T-helper 1 cell treated with Interleukin-12 subunit alpha and Interleukin-12 subunit beta and Interleukin-4 antibody, amounts not matched to agents 30 μg/mL and 1 μg/mL, for 36 hours (primary cell): ENCODE measurements at regions not wholly inside any gene's neighbourhood (a gene's known extent, or its start where the extent isn't known, plus 50 kb on each side); places are given as distances from the start of the nearest gene placed in this dataset.
"Not testable (repeated sequence)": the region's sequence is repeated elsewhere in the genome, so short reads cannot be mapped to it uniquely, and the experiment has no call there.

ENCODE experiments used
- H3K27ac Mint-ChIP-seq: one replicate; pipeline ENCODE4 v1.8.0; 2021; ENCODE audit warnings: mild to moderate bottlenecking, mixed read lengths
- H3K27me3 Mint-ChIP-seq: one replicate; pipeline ENCODE4 v1.8.0; 2021; ENCODE audit warnings: low read depth, mixed read lengths
- H3K36me3 Mint-ChIP-seq: one replicate; pipeline ENCODE4 v1.8.0; 2021; ENCODE audit warnings: low read depth, mixed read lengths
- H3K4me1 Mint-ChIP-seq: one replicate; pipeline ENCODE4 v1.8.0; 2021; ENCODE audit warnings: low read depth, mixed read lengths
- H3K4me3 Mint-ChIP-seq: one replicate; pipeline ENCODE4 v1.8.0; 2021; ENCODE audit warnings: mild to moderate bottlenecking, moderate library complexity, mixed read lengths
- H3K9me3 Mint-ChIP-seq: one replicate; pipeline ENCODE4 v1.8.0; 2021; ENCODE audit warnings: mixed read lengths

DNA sequence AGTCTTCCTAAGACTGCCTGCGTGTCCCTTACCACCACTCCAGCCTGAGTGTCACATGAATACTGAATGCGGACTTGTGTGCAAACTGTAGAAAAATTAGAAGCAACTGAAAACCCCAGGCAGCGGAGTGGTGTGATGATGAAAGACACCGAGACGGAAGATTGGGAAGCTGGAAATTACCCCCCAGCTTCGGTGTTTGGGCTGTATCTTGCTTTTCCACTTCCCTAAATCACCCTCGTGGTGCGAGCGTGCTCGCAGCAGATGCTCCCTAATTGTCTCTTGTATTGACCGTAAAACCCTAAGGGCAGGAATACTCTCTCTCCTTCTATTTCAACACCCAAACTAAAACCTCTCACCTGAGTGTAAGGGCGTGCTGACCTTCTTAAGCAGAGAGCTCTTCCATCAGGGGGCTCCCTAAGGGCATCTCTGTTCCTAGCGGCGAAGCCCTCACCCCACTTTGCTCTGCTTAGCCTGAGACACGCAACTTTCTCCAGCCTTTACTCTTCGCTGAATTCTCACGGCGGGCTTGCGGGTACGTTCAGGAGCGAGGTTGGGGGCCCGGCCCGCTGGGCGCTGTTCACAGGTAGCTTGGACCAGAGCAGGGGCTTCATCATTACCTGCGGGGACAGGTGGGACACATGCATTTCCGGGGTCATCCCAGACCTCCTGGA is 62.4 kb downstream of the CRYBB2 start:
- Mint-ChIP-seq H3K9me3 (no peaks in the 10 kb centered on the region), H3K36me3 (no peaks in the 10 kb centered on the region), H3K27me3 (peaks cover 65% of the 10 kb centered on the region), H3K27ac (no peak overlapping the region), H3K4me3 (no peak overlapping the region), H3K4me1 (peaks cover 2% of the 10 kb centered on the region)

DNA sequence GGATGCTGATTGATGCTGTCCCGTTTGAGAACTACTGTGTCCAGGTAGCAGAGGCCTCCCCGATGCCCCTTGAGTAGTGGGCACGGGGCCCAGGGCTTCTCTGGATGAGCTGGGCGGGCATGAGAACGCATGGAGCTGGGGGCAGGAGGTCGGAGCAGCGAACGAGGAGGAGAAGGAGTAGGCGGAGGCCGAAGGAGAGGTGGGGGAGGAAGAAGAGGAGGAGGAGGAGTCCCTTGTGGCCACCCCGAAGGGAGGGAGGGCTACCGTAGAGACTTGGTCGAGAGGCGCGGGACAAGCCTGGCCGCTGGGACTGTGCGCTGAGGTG is 62.9 kb downstream of the CRYBB2 start:
- H3K27ac Mint-ChIP-seq = no peak overlapping the region
- H3K9me3 Mint-ChIP-seq = no peaks in the 10 kb centered on the region
- H3K36me3 Mint-ChIP-seq = no peaks in the 10 kb centered on the region
- H3K4me1 Mint-ChIP-seq = peaks cover 2% of the 10 kb centered on the region
- H3K4me3 Mint-ChIP-seq = no peak overlapping the region
- peaks cover 67% of the 10 kb centered on the region for H3K27me3 Mint-ChIP-seq

DNA sequence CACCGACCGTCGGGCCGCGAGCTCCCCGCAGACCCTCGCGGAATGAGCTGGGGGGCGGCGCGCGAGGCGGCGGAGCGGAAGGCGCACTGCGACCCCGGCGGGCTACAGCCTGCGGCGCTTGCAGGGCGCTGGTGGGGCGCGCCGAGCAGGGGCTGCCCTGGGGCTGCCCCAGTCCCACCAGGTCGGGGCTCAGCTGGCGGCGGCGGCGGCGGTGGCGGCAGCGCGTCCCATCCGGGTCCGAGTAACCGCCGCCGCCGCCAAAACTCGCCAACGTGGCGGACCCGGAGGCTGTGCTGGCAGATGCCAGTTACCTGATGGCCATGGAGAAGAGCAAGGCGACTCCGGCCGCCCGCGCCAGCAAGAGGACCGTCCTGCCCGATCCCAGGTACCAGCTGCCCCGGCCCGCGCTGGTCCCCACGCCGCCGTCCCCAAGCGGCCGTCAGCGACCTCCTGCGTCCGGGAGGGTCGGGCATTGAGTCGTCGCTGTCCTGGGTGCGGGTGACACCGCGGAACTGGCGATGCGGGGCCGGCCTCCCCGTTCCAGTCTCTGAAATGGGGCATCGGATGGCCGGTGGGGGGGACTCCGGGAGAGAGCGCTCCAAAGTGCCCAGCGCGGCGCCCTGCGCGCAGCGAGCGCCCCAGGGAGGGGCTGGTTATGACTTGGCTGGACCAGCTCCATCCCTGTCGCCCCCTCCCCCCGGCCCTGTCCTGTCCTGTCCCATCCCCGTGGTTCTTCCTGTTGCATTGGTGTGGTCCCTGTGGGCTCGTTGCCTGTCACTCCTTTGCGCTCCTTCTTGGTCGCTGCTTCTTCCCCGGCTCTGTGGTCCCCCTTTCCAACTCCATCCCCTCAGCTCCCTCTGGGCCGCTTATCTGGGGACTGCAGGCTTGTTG is 63.5 kb downstream of the CRYBB2 start:
- Mint-ChIP-seq H3K4me1 (peaks cover 2% of the 10 kb centered on the region), H3K9me3 (no peaks in the 10 kb centered on the region), H3K36me3 (no peaks in the 10 kb centered on the region), H3K27ac (no peak overlapping the region), H3K27me3 (peaks cover 67% of the 10 kb centered on the region), H3K4me3 (no peak overlapping the region)

DNA sequence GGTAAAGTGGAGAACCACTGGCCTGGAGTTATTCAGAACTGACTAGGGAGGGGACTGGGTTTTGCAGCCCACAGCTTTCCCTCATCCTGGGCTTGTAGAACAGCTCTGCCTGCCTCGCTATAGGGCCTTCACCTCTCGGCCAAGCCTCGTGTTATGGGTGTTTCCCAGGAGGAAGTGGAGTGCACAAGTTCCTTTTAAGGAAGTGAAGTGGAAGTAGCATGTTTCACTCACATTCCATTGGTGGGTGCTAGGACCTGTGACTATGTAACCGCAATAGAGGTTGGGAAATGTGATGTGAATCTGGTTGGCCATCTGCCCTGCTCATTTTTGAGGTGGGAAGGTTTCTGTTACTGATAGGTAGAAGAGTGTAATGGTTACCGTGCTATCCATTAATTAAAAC is 69.0 kb downstream of the CRYBB2 start:
- not testable (repeated sequence) for H3K27ac Mint-ChIP-seq, H3K36me3 Mint-ChIP-seq, H3K9me3 Mint-ChIP-seq, H3K4me3 Mint-ChIP-seq, H3K4me1 Mint-ChIP-seq
- H3K27me3 Mint-ChIP-seq = peaks cover 33% of the 10 kb centered on the region

DNA sequence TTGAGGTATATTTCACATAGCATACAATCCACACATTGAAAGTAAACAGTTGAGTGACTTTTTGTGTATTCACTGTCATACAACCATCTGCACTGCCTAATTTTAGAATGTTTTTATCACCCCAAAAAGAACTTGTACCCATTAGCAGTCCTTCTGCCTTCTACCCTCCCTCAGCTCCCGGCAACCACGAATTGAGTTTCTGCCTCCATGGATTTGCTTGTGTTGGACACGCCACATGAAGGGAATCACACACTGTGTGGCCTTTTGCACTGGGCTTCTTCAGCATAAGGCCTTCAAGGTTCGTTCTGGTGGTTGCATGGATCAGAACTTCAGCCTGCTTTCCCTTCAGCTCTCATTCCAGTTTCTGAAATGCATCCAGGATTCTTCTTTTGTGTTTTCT is 82.5 kb downstream of the CRYBB2 start:
- H3K4me3 Mint-ChIP-seq, H3K4me1 Mint-ChIP-seq, H3K36me3 Mint-ChIP-seq, H3K27ac Mint-ChIP-seq, H3K9me3 Mint-ChIP-seq: not testable (repeated sequence)
- H3K27me3 Mint-ChIP-seq = peaks cover 23% of the 10 kb centered on the region

DNA sequence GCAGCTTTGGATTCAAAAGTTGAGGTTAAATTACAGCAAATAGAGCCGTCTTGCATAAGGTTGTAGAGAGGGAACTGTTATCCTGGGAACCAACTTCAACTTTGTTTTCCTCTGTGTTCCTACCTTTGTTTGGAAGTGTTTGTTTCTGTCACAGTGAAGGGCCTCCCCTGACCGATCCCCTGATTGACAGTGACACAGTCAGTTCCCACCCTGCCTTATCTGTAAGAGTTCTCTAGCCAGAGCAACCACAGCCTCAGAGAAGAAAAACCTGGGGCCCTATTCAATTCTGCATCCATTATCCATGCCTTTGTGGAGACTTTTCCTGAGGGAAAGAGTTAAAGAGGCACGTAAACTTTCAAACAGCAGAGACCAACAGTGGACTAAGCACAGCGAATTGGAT is 90.1 kb downstream of the CRYBB2 start:
- H3K4me1 Mint-ChIP-seq, H3K36me3 Mint-ChIP-seq, H3K27ac Mint-ChIP-seq, H3K9me3 Mint-ChIP-seq, H3K4me3 Mint-ChIP-seq: not testable (repeated sequence)
- H3K27me3 Mint-ChIP-seq = peaks cover 25% of the 10 kb centered on the region

DNA sequence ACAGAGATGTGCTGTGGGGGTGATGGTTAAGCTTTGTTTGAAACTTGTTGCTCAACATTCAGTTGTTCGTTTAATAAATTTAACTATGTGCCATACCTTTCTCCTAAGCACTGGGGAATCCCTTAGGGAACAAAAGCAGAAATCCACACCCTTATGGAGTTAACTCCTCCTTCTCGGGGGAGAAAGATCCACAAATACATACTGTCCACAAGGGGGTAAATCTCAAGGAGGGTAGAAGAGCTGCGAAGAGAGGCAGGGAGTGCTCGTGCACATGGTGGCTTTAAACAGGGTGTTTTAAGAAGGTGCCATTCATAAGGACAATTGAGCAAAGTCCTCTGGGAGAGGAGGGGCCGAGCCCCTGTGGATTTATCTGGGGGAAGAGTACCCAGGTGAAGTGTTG is 92.5 kb downstream of the CRYBB2 start:
- not testable (repeated sequence) for H3K4me3 Mint-ChIP-seq, H3K9me3 Mint-ChIP-seq, H3K27ac Mint-ChIP-seq, H3K36me3 Mint-ChIP-seq, H3K4me1 Mint-ChIP-seq
- peaks cover 25% of the 10 kb centered on the region for H3K27me3 Mint-ChIP-seq

DNA sequence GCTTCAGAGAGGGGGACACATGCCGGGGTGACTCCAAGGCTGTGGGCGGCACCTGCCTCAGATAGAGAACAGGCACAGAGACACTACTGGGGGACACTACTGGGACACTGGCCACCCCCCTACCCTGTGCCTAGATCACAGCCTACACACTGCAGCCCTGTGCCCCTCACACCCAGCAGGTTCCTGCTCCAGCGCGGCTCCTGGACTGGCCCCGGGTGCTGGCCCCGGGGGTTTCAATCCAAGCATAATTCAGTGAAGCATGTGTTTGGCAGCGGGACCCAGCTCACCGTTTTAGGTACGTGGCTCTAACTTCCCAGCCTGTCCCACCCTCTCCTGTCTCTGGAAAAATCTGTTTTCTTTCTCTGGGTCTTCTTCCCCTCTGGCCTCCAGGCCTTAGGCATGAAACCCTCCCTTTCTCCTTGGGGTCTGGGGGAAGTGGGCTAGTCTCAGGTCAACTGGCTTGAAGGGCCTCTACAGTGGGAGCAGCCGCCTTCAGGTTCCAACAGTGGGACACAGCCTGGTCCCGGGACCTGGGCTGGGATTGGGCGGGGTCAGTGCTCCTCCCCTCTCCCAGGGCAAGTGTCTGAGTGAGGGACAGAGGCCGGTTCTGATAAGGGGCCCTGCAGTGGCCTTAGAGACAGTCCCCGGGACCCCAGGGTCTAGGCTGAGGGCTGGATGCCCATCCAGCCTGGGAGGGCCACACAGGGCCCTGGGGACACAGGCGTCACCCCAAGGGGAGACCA is 98.8 kb downstream of the CRYBB2 start:
- Mint-ChIP-seq H3K9me3 (no peaks in the 10 kb centered on the region), H3K4me1 (no peaks in the 10 kb centered on the region), H3K27ac (no peak overlapping the region), H3K27me3 (no peaks in the 10 kb centered on the region), H3K4me3 (no peak overlapping the region), H3K36me3 (no peaks in the 10 kb centered on the region)

DNA sequence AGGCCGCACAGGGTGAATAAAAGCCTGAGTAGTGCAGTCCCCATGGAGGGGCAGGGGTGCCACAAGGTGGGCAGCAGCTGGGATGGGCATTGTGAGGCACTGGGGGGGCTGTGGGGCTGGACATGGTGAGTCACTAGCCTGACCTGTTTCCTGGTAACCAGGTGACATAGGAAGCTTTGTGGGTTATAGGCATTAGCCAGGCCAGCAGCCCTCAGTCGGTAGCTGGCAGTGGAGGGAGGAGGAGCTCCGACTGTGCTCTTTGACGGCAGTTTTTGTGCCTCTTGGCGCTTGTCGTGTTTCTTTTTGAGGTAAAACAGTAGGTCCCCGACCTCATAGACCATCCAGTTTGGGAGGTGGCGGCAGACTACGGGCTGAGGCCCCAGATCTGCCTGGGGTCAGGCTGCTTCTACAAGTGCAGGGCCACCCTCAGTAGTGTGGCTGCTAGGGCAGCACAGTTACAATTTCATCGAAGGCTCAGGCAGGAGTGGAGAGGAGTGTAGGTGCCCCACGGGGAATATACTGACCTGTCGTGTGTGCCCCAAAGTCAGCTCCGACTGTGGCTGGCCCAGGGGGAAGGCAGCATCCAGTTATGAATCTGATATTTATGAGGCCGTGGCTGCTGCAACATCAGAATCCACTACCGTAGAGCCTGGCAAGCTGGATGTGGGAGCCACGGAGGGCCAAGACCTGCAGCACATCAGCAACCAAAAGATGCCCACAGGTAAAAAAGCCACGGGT is 107.7 kb downstream of the CRYBB2 start:
- H3K4me3 Mint-ChIP-seq = no peak overlapping the region
- H3K27me3 Mint-ChIP-seq = no peaks in the 10 kb centered on the region
- H3K27ac Mint-ChIP-seq = no peak overlapping the region
- no peaks in the 10 kb centered on the region for H3K36me3 Mint-ChIP-seq
- no peaks in the 10 kb centered on the region for H3K9me3 Mint-ChIP-seq
- no peaks in the 10 kb centered on the region for H3K4me1 Mint-ChIP-seq

DNA sequence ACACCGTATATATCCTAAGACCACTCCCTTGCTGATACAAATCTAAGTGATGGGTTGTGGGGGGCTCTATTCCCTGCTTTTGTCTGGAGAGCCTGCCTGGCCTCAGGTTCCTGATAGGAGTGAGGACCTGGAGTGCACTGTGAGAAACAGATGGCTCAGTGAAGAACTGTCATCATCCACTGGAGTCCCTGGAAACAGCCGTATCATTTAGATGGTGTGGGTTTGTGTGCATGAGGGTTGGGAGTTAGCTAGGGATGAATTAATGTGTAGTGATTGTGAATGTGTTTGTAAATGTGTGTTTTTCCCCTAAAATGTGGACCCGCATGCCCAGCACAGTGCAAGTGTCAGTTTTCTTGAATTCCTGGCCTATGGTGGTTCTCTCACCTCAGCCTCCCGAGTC is 111.6 kb downstream of the CRYBB2 start:
- H3K4me3 Mint-ChIP-seq = no peak overlapping the region
- peaks cover 2% of the 10 kb centered on the region for H3K4me1 Mint-ChIP-seq
- no peak overlapping the region for H3K27ac Mint-ChIP-seq
- H3K36me3 Mint-ChIP-seq = no peaks in the 10 kb centered on the region
- no peaks in the 10 kb centered on the region for H3K27me3 Mint-ChIP-seq
- H3K9me3 Mint-ChIP-seq = no peaks in the 10 kb centered on the region

DNA sequence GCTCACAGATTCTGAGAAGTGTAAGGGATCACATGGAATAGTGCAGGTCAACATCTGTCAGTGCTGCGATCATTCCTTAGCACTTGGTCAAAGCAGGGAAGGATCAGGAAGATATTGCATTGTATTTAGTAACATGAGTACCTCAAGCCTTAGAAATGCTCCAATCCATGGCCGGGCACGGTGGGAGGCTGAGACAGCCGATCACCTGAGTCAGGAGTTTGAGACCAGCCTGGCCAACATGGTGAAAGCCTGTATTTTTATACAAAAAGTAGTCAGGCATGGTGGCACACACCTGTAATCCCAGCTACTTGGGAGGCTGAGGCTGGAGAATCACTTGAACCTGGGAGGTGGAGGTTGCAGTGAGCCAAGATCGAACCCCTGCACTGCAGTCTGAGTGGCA is 112.5 kb downstream of the CRYBB2 start:
- not testable (repeated sequence) for H3K36me3 Mint-ChIP-seq, H3K9me3 Mint-ChIP-seq, H3K4me1 Mint-ChIP-seq, H3K4me3 Mint-ChIP-seq, H3K27me3 Mint-ChIP-seq, H3K27ac Mint-ChIP-seq

DNA sequence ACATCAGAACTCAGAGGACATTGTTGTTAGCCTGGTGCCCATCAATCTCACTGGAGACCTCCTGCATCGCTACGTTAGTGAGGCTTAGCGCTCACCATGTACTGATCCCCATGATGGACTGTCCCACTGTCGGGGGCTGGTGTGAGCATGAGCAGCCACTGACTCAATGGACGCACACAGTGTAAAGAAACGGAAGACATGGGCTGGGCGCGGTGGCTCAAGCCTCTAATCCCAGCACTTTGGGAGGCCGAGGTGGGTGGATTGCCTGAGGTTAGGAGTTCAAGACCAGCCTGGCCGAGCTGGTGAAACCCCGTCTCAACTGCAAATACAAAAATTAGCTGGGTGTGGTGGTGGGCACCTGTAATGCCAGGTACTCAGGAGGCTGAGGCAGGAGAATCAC is 112.9 kb downstream of the CRYBB2 start:
- Mint-ChIP-seq H3K27ac (no peak overlapping the region), H3K27me3 (no peaks in the 10 kb centered on the region), H3K9me3 (no peaks in the 10 kb centered on the region), H3K36me3 (no peaks in the 10 kb centered on the region), H3K4me3 (no peak overlapping the region), H3K4me1 (peaks cover 2% of the 10 kb centered on the region)

DNA sequence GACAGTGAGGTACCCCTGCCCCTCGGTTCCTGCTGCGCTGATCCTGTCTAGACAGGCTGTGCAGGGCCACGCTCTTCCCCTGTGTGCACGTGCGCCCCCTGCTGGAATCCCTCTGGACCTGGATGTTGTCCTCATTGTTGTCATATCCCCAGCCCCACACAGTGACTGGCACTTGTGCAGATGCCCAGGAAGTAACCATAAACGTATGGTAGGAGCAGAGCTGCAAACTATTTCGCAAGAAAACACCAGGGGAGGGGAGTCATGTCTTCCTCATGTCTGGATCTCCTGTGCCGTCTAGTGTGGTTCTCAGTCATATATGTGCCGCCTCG is 114.7 kb downstream of the CRYBB2 start:
- Mint-ChIP-seq H3K36me3 (no peaks in the 10 kb centered on the region), H3K27me3 (no peaks in the 10 kb centered on the region), H3K27ac (no peak overlapping the region), H3K4me3 (no peak overlapping the region), H3K4me1 (peaks cover 2% of the 10 kb centered on the region), H3K9me3 (no peaks in the 10 kb centered on the region)

DNA sequence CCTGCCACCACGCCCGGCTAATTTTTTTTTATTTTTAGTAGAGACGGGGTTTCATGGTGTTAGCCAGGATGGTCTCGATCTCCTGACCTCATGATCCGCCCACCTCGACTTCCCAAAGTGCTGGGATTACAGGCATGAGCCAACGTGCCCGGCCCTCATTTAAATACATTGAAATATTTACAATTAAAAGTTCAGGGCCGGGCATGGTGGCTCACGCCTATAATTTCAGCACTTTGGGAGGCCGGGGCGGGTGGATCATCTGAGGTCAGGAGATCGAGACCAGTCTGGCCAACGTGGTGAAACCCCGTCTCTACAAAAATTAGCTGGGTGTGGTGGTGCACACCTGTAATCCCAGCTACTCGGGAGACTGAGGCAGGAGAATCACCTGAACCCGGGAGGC is 115.2 kb downstream of the CRYBB2 start:
- not testable (repeated sequence) for H3K27ac Mint-ChIP-seq, H3K9me3 Mint-ChIP-seq, H3K36me3 Mint-ChIP-seq, H3K4me1 Mint-ChIP-seq, H3K27me3 Mint-ChIP-seq, H3K4me3 Mint-ChIP-seq

DNA sequence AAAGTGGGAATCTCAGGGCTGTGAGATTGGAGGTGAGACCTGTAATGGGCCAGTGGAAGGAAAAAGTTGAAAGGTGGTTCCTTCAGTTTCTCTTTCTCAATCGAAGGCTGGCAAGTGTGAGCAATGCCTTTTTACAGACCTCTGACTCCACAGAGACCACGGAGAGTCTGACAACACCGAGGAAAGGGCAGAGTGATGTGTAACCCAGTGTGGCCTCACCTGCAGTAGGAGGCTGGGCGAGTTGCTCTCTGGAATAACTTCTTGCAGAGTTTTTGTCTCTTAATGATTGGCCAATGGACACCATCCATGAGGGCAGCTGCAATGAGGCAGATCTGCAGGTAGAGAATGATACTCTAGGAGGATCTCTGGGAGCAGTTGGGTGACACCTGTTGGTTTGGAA is 115.8 kb downstream of the CRYBB2 start:
- not testable (repeated sequence) for H3K9me3 Mint-ChIP-seq, H3K27me3 Mint-ChIP-seq, H3K27ac Mint-ChIP-seq, H3K4me1 Mint-ChIP-seq, H3K36me3 Mint-ChIP-seq, H3K4me3 Mint-ChIP-seq
